Osteocyte (in vitro differentiated cells): ENCODE measurements at regions not wholly inside any gene's neighbourhood (a gene's known extent, or its start where the extent isn't known, plus 50 kb on each side); places are given as distances from the start of the nearest gene placed in this dataset.
A peak's percentile ranks its signal among the peaks of the same experiment; 100 is the strongest.

Experiments used
- DNase-seq: peaks from one replicate; pipeline ENCODE4 v3.0.0; 2021; ENCODE audit warnings: mixed read lengths; ENCODE audit not compliant: unreplicated experiment; ENCODE audit errors: extremely low spot score
- H3K27ac Mint-ChIP-seq: one replicate; pipeline ENCODE4 v1.8.0; 2021; ENCODE audit warnings: mild to moderate bottlenecking, mixed read lengths; ENCODE audit not compliant: unreplicated experiment
- H3K27me3 Mint-ChIP-seq: one replicate; pipeline ENCODE4 v1.8.0; 2021; ENCODE audit warnings: mixed read lengths; ENCODE audit not compliant: unreplicated experiment
- H3K36me3 Mint-ChIP-seq: one replicate; pipeline ENCODE4 v1.8.0; 2021; ENCODE audit warnings: mixed read lengths; ENCODE audit not compliant: unreplicated experiment
- H3K4me1 Mint-ChIP-seq: one replicate; pipeline ENCODE4 v1.8.0; 2021; ENCODE audit warnings: mixed read lengths; ENCODE audit not compliant: unreplicated experiment
- H3K4me3 Mint-ChIP-seq: one replicate; pipeline ENCODE4 v1.8.0; 2021; ENCODE audit warnings: mild to moderate bottlenecking, moderate library complexity, mixed read lengths; ENCODE audit not compliant: unreplicated experiment
- H3K9me3 Mint-ChIP-seq: one replicate; pipeline ENCODE4 v1.8.0; 2021; ENCODE audit warnings: mixed read lengths; ENCODE audit not compliant: unreplicated experiment
- CTCF ChIP-seq: fragments of 200-600 bp; sonication (generic); IDR thresholded peaks from 2 replicates; pipeline ENCODE4 v1.5.0; 2021; ENCODE audit warnings: antibody characterized with exemption, mild to moderate bottlenecking, moderate library complexity

- H3K27ac Mint-ChIP-seq = no peak overlapping the region
- H3K27me3 Mint-ChIP-seq = no peaks in the 10 kb centered on the region
- H3K4me1 Mint-ChIP-seq = peaks cover 9% of the 10 kb centered on the region
- DNase-seq = no peak
- H3K36me3 Mint-ChIP-seq = no peaks in the 10 kb centered on the region
- H3K9me3 Mint-ChIP-seq = no peaks in the 10 kb centered on the region
- TF ChIP-seq CTCF = no peak
- H3K4me3 Mint-ChIP-seq = no peak overlapping the region
These were observed 73.4 kb upstream of the NDUFV2 start for GRCh38 chr18:9029131-9029530.

- DNase-seq = no peak
- TF ChIP-seq CTCF = no peak
- Mint-ChIP-seq H3K4me3 (no peak overlapping the region), H3K36me3 (no peaks in the 10 kb centered on the region), H3K27me3 (no peaks in the 10 kb centered on the region), H3K9me3 (no peaks in the 10 kb centered on the region), H3K4me1 (peaks cover 9% of the 10 kb centered on the region), H3K27ac (no peak overlapping the region)
These were observed 70.0 kb upstream of the NDUFV2 start for GRCh38 chr18:9032519-9032918.

- no peaks in the 10 kb centered on the region for H3K9me3 Mint-ChIP-seq
- no peak for TF ChIP-seq CTCF
- H3K27ac Mint-ChIP-seq = peak overlapping the region; percentile 7
- H3K4me3 Mint-ChIP-seq = no peak overlapping the region
- DNase-seq = no peak
- peaks cover 8% of the 10 kb centered on the region for H3K4me1 Mint-ChIP-seq
- H3K27me3 Mint-ChIP-seq = no peaks in the 10 kb centered on the region
- H3K36me3 Mint-ChIP-seq = no peaks in the 10 kb centered on the region
These were observed 64.1 kb upstream of the NDUFV2 start for GRCh38 chr18:9038277-9038871.

- Mint-ChIP-seq H3K9me3 (no peaks in the 10 kb centered on the region), H3K4me3 (no peak overlapping the region), H3K36me3 (no peaks in the 10 kb centered on the region), H3K27me3 (no peaks in the 10 kb centered on the region), H3K27ac (no peak overlapping the region), H3K4me1 (peaks cover 8% of the 10 kb centered on the region)
- DNase-seq = no peak
- no peak for TF ChIP-seq CTCF
These were observed 62.9 kb upstream of the NDUFV2 start for GRCh38 chr18:9039441-9040071.

- Mint-ChIP-seq H3K36me3 (no peaks in the 10 kb centered on the region), H3K27me3 (no peaks in the 10 kb centered on the region), H3K27ac (no peak overlapping the region), H3K4me1 (peaks cover 6% of the 10 kb centered on the region), H3K9me3 (no peaks in the 10 kb centered on the region), H3K4me3 (no peak overlapping the region)
- no peak for TF ChIP-seq CTCF
- DNase-seq = no peak
These were observed 59.6 kb upstream of the NDUFV2 start for GRCh38 chr18:9042766-9043481.
